ENCODE measurements at regions not wholly inside any gene's neighbourhood (a gene's known extent, or its start where the extent isn't known, plus 50 kb on each side); places are given as distances from the start of the nearest gene placed in this dataset.
"Not testable (repeated sequence)": the region's sequence is repeated elsewhere in the genome, so short reads cannot be mapped to it uniquely, and the experiment has no call there.

- no peak overlapping the region for H3K4me3 ChIP-seq (ENCODE audit: low read depth, low read length)
- TF ChIP-seq, protein P1, sequence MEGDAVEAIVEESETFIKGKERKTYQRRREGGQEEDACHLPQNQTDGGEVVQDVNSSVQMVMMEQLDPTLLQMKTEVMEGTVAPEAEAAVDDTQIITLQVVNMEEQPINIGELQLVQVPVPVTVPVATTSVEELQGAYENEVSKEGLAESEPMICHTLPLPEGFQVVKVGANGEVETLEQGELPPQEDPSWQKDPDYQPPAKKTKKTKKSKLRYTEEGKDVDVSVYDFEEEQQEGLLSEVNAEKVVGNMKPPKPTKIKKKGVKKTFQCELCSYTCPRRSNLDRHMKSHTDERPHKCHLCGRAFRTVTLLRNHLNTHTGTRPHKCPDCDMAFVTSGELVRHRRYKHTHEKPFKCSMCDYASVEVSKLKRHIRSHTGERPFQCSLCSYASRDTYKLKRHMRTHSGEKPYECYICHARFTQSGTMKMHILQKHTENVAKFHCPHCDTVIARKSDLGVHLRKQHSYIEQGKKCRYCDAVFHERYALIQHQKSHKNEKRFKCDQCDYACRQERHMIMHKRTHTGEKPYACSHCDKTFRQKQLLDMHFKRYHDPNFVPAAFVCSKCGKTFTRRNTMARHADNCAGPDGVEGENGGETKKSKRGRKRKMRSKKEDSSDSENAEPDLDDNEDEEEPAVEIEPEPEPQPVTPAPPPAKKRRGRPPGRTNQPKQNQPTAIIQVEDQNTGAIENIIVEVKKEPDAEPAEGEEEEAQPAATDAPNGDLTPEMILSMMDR (conservative IDR thresholded peaks at IDR 0.05; ENCODE audit: low read depth, low read length): no peak
- no peak for DNase-seq (ENCODE audit: low read depth)
Measured at GRCh38 chr10:61020420-61021158, 76.6 kb upstream of the RHOBTB1 start.

DNA sequence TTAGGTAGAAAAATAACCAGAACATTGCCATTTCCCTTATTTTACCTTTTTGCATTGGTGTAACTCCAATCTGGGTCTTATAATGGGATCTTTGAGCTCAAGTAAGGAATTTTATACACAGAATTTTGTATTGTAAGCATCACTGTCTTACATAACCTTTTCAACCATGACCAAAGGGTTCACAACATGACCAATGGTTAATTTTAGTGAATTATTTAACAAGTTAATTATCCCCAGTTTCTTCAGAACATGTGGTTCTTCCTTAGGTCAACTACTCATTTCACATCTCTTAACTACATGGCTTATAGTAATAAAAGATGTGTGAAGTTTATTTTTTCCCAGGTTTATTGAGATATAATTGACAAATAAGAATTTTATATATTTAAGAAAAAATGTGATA is 74.2 kb upstream of the RHOBTB1 start:
- TF ChIP-seq, protein P1 (conservative IDR thresholded peaks at IDR 0.05; ENCODE audit: low read depth, low read length): no peak
- peak; percentile 33 for DNase-seq (ENCODE audit: low read depth)
- no peak overlapping the region for H3K4me3 ChIP-seq (ENCODE audit: low read depth, low read length)

DNA sequence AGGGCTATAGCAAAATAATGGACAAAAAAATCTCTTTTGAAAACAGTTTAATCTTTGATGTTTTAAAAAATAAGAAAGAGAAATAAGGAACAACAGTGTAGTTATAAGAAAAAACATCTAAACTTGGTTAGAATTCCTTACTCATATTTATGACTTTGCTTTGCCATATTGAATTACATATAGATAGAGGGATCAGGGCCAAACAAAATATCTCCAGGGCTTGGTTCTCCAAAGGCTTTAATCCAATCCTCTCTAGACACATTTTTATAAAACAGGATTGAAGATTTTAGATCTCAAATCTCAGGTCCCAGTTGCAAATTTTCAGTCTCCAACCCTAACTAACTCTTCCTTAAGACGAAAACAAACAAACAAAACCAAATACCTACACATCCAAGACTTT is 72.6 kb upstream of the RHOBTB1 start:
- no peak for DNase-seq (ENCODE audit: low read depth)
- H3K4me3 ChIP-seq (ENCODE audit: low read depth, low read length): no peak overlapping the region
- TF ChIP-seq, protein P1 (conservative IDR thresholded peaks at IDR 0.05; ENCODE audit: low read depth, low read length): no peak

GRCh38 chr10:61016007-61016406 is 72.0 kb upstream of the RHOBTB1 start:
- no peak overlapping the region for H3K4me3 ChIP-seq (ENCODE audit: low read depth, low read length)
- DNase-seq (ENCODE audit: low read depth): no peak
- TF ChIP-seq, protein P1 (conservative IDR thresholded peaks at IDR 0.05; ENCODE audit: low read depth, low read length): no peak

DNA sequence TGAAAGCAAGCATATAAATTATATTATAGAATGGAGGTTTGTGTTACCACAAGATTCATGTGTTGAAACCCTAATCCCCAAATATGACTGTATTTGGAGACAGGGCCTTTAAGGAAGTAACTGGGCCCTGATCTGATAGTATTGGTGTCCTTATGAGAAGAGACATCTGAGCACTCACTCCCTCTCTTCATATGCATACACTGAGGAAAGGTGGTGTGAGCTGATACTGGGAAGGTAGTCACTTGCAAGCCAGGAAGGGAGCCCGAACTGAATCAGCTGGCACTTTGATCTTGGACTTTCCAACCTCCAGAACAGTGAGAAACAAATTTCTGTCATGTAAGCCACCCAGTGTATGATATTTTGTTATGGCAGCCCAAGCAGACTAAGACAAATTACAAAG is 66.9 kb upstream of the RHOBTB1 start:
- TF ChIP-seq, protein P1 (conservative IDR thresholded peaks at IDR 0.05; ENCODE audit: low read depth, low read length): no peak
- no peak for DNase-seq (ENCODE audit: low read depth)
- H3K4me3 ChIP-seq (ENCODE audit: low read depth, low read length): no peak overlapping the region

- H3K4me3 ChIP-seq (ENCODE audit: low read depth, low read length); DNase-seq (ENCODE audit: low read depth): not testable (repeated sequence)
Measured at GRCh38 chr10:61003069-61003468, 59.1 kb upstream of the RHOBTB1 start.

DNA sequence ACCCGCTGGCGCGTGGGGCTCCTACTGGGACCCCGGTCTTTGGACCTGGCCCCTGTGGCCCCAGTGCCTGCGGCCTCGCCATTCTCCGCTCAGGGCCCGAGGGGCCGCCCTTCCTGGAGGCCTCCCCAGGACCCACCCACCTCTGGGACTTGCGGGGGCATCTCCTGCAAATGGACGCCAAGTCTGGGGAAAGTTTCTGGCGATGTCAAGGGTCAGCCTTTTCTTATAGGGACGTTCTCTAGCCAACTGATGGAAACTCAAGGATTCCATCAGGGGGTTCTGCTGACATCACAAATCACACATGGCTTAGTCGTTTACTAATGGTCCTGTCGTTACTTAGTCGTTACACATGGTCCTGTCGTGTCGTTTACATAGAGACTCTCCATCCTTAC is 57.7 kb upstream of the RHOBTB1 start:
- no peak for DNase-seq (ENCODE audit: low read depth)
- peak overlapping the region; percentile 65 for H3K4me3 ChIP-seq (ENCODE audit: low read depth, low read length)
- TF ChIP-seq, protein P1 (conservative IDR thresholded peaks at IDR 0.05; ENCODE audit: low read depth, low read length): no peak
